ENCODE measurements at regions not wholly inside any gene's neighbourhood (a gene's known extent, or its start where the extent isn't known, plus 50 kb on each side); places are given as distances from the start of the nearest gene placed in this dataset.

GRCh38 chr4:11326021-11326420 lies 102.7 kb downstream of the HS3ST1 start:
- TF ChIP-seq FOXM1 (IDR thresholded peaks at IDR 0.05; ENCODE audit: borderline replicate concordance) (no peak), HDGF (IDR thresholded peaks at IDR 0.05; ENCODE audit: borderline replicate concordance) (no peak), CTBP1 (IDR thresholded peaks at IDR 0.05; ENCODE audit: borderline replicate concordance) (no peak), LEF1 (IDR thresholded peaks at IDR 0.05; ENCODE audit: borderline replicate concordance) (no peak), FOXA1 (IDR thresholded peaks at IDR 0.05) (no peak), SP1 (IDR thresholded peaks at IDR 0.05) (no peak), BHLHE40 (IDR thresholded peaks at IDR 0.05; ENCODE audit: borderline replicate concordance) (no peak), NFRKB (IDR thresholded peaks at IDR 0.05) (no peak), ARNT (IDR thresholded peaks at IDR 0.05) (no peak), SUZ12 (IDR thresholded peaks at IDR 0.05) (no peak), ELF4 (IDR thresholded peaks at IDR 0.05) (no peak), TARDBP (IDR thresholded peaks at IDR 0.05) (no peak), L3MBTL2 (conservative IDR thresholded peaks at IDR 0.05) (no peak), ZNF384 (IDR thresholded peaks at IDR 0.05) (no peak), FOXK2 (IDR thresholded peaks at IDR 0.05) (no peak)
- TF ChIP-seq, protein P1, sequence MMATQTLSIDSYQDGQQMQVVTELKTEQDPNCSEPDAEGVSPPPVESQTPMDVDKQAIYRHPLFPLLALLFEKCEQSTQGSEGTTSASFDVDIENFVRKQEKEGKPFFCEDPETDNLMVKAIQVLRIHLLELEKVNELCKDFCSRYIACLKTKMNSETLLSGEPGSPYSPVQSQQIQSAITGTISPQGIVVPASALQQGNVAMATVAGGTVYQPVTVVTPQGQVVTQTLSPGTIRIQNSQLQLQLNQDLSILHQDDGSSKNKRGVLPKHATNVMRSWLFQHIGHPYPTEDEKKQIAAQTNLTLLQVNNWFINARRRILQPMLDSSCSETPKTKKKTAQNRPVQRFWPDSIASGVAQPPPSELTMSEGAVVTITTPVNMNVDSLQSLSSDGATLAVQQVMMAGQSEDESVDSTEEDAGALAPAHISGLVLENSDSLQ (IDR thresholded peaks at IDR 0.05) = no peak
- ChIA-PET POLR2A (no interaction called here), CTCF (no interaction called here)
- no peak for DNase-seq (ENCODE audit: extremely low spot score)

DNA sequence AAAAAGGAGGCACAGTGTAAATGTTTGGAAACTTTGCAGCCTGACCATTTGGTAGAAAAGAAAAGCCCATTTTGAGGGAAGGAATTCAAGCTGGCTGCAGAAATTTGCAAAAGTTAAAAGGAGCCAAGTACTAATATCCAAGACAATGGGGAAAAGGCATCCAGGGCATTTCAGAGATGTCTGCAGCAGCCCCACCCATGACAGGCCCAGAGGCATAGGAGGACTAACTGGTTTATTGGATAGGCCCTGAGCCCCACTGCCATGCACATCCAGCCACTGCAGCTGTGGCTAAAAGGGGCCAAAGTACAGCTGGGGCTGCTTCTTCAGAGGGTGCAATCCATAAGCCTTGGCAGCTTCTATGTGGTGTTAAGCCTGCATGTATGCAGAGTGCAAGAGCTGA lies 104.9 kb downstream of the HS3ST1 start:
- CTCF ChIA-PET = no interaction called here
- TF ChIP-seq ELF4 (IDR thresholded peaks at IDR 0.05) = no peak
- TF ChIP-seq ARNT (IDR thresholded peaks at IDR 0.05) = no peak
- TF ChIP-seq FOXM1 (IDR thresholded peaks at IDR 0.05; ENCODE audit: borderline replicate concordance) = no peak
- POLR2A ChIA-PET = no interaction called here

GRCh38 chr4:11313157-11313943 lies 115.3 kb downstream of the HS3ST1 start:
- ChIA-PET POLR2A (no interaction called here), CTCF (no interaction called here)
- no peak for DNase-seq (ENCODE audit: extremely low spot score)
- no peak for TF ChIP-seq L3MBTL2 (conservative IDR thresholded peaks at IDR 0.05)
- TF ChIP-seq TARDBP (IDR thresholded peaks at IDR 0.05) = no peak
- no peak for TF ChIP-seq FOXK2 (IDR thresholded peaks at IDR 0.05)
- TF ChIP-seq HDGF (IDR thresholded peaks at IDR 0.05; ENCODE audit: borderline replicate concordance) = no peak
- no peak for TF ChIP-seq NFRKB (IDR thresholded peaks at IDR 0.05)
- TF ChIP-seq ZNF384 (IDR thresholded peaks at IDR 0.05) = no peak
- TF ChIP-seq FOXA1 (IDR thresholded peaks at IDR 0.05) = no peak

More for the DNA sequence above, 104.9 kb downstream of the HS3ST1 start:
- DNase-seq (ENCODE audit: extremely low spot score) = no peak

DNA sequence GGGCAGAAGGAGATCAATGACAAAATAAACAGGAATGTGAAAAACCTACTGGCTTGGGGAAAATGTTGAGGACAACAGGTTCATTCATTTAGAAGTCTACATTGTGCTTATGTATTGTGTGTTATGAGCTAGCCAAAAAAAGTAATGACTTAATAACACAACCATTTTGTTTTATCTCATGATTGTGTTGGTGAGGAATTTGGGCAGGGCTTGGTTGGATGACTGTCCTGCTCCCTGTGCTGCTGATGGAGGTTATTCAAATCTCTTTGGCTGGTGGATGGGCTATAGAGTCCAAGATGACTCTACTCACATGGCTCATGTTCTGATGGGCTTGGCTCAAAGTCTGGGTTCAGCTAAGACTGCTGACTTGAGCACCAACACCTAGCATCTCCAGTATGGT lies 116.3 kb downstream of the HS3ST1 start:
- DNase-seq (ENCODE audit: extremely low spot score) = no peak
- TF ChIP-seq ZNF384 (IDR thresholded peaks at IDR 0.05) (no peak), HDGF (IDR thresholded peaks at IDR 0.05; ENCODE audit: borderline replicate concordance) (no peak), FOXM1 (IDR thresholded peaks at IDR 0.05; ENCODE audit: borderline replicate concordance) (no peak), SUZ12 (IDR thresholded peaks at IDR 0.05) (no peak), FOXK2 (IDR thresholded peaks at IDR 0.05) (no peak), NFRKB (IDR thresholded peaks at IDR 0.05) (no peak), CTBP1 (IDR thresholded peaks at IDR 0.05; ENCODE audit: borderline replicate concordance) (no peak), L3MBTL2 (conservative IDR thresholded peaks at IDR 0.05) (no peak), TARDBP (IDR thresholded peaks at IDR 0.05) (no peak), BHLHE40 (IDR thresholded peaks at IDR 0.05; ENCODE audit: borderline replicate concordance) (no peak), ELF4 (IDR thresholded peaks at IDR 0.05) (no peak), SP1 (IDR thresholded peaks at IDR 0.05) (no peak), ARNT (IDR thresholded peaks at IDR 0.05) (no peak), LEF1 (IDR thresholded peaks at IDR 0.05; ENCODE audit: borderline replicate concordance) (no peak), FOXA1 (IDR thresholded peaks at IDR 0.05) (no peak)
- TF ChIP-seq, protein P1 (IDR thresholded peaks at IDR 0.05) = no peak
- ChIA-PET CTCF (no interaction called here), POLR2A (no interaction called here)

GRCh38 chr4:11301075-11301660 lies 127.5 kb downstream of the HS3ST1 start:
- no peak for TF ChIP-seq TARDBP (IDR thresholded peaks at IDR 0.05)
- no peak for TF ChIP-seq FOXK2 (IDR thresholded peaks at IDR 0.05)
- no peak for TF ChIP-seq SP1 (IDR thresholded peaks at IDR 0.05)
- TF ChIP-seq CTBP1 (IDR thresholded peaks at IDR 0.05; ENCODE audit: borderline replicate concordance) = no peak
- no peak for TF ChIP-seq ZNF384 (IDR thresholded peaks at IDR 0.05)
- no peak for TF ChIP-seq ARNT (IDR thresholded peaks at IDR 0.05)
- no peak for TF ChIP-seq FOXM1 (IDR thresholded peaks at IDR 0.05; ENCODE audit: borderline replicate concordance)
- TF ChIP-seq L3MBTL2 (conservative IDR thresholded peaks at IDR 0.05) = no peak
- no peak for TF ChIP-seq BHLHE40 (IDR thresholded peaks at IDR 0.05; ENCODE audit: borderline replicate concordance)
- no peak for TF ChIP-seq SUZ12 (IDR thresholded peaks at IDR 0.05)
- no peak for TF ChIP-seq HDGF (IDR thresholded peaks at IDR 0.05; ENCODE audit: borderline replicate concordance)
- TF ChIP-seq, protein P1 (IDR thresholded peaks at IDR 0.05) = no peak
- TF ChIP-seq NFRKB (IDR thresholded peaks at IDR 0.05) = no peak
- TF ChIP-seq ELF4 (IDR thresholded peaks at IDR 0.05) = no peak
- no peak for TF ChIP-seq LEF1 (IDR thresholded peaks at IDR 0.05; ENCODE audit: borderline replicate concordance)
- no peak for TF ChIP-seq FOXA1 (IDR thresholded peaks at IDR 0.05)
- ChIA-PET POLR2A (no interaction called here), CTCF (no interaction called here)
- no peak for DNase-seq (ENCODE audit: extremely low spot score)

DNA sequence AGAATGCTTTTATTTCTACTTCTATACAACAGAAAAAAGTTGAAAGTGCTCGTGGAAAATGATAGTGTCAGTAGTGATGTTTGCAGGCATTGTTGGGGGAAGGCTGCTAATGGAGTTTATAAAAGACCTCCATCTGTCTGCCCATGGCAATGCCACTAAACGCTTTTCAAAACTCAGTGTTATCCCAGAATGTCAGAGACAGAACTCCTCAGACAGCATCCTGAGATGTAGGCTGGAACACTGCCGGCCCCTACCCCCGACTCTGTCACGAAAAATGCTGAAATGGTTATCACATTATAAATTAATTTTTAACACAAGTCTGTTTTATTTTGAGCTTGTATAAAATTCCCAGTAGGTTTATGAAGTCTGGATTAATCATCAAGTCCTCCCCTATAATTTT lies 128.9 kb downstream of the HS3ST1 start:
- TF ChIP-seq TARDBP (IDR thresholded peaks at IDR 0.05) (no peak), HDGF (IDR thresholded peaks at IDR 0.05; ENCODE audit: borderline replicate concordance) (no peak), FOXM1 (IDR thresholded peaks at IDR 0.05; ENCODE audit: borderline replicate concordance) (no peak), SP1 (IDR thresholded peaks at IDR 0.05) (no peak), CTBP1 (IDR thresholded peaks at IDR 0.05; ENCODE audit: borderline replicate concordance) (no peak), BHLHE40 (IDR thresholded peaks at IDR 0.05; ENCODE audit: borderline replicate concordance) (no peak), LEF1 (IDR thresholded peaks at IDR 0.05; ENCODE audit: borderline replicate concordance) (no peak), ARNT (IDR thresholded peaks at IDR 0.05) (no peak), FOXA1 (IDR thresholded peaks at IDR 0.05) (no peak), NFRKB (IDR thresholded peaks at IDR 0.05) (no peak), L3MBTL2 (conservative IDR thresholded peaks at IDR 0.05) (no peak), SUZ12 (IDR thresholded peaks at IDR 0.05) (no peak), FOXK2 (IDR thresholded peaks at IDR 0.05) (no peak), ZNF384 (IDR thresholded peaks at IDR 0.05) (no peak), ELF4 (IDR thresholded peaks at IDR 0.05) (no peak)
- TF ChIP-seq, protein P1 (IDR thresholded peaks at IDR 0.05) = no peak
- POLR2A ChIA-PET = no interaction called here
- CTCF ChIA-PET = no interaction called here
- no peak for DNase-seq (ENCODE audit: extremely low spot score)

Data from HEK293T (cell line).